ENCODE measurements at regions not wholly inside any gene's neighbourhood (a gene's known extent, or its start where the extent isn't known, plus 50 kb on each side); places are given as distances from the start of the nearest gene placed in this dataset.

GRCh38 chr5:123748239-123748638 lies 236.3 kb downstream of the CSNK1G3 start (continued):
- TF ChIP-seq NR3C1 (CRISPR knock-in tag; IDR thresholded peaks at IDR 0.05) (no peak), HES1 (IDR thresholded peaks at IDR 0.05; ENCODE audit: low read depth) (no peak), MBD1 (CRISPR knock-in tag; IDR thresholded peaks at IDR 0.05) (no peak), MTA1 (IDR thresholded peaks at IDR 0.05; ENCODE audit: borderline replicate concordance) (no peak), USF2 (CRISPR knock-in tag; IDR thresholded peaks at IDR 0.05) (no peak), CEBPZ (IDR thresholded peaks at IDR 0.05; ENCODE audit: borderline replicate concordance, low read depth, low read length) (no peak), MYC (IDR thresholded peaks at IDR 0.05; ENCODE audit: low read depth, low read length) (no peak), MYC (CRISPR knock-in tag; IDR thresholded peaks at IDR 0.05; ENCODE audit: borderline replicate concordance, low read depth) (no peak), U2AF2 (optimal IDR thresholded peaks at IDR 0.05; ENCODE audit: low read depth, low read length) (no peak), EHMT2 (IDR thresholded peaks at IDR 0.05) (no peak)

All from K562 (cell line).